ENCODE measurements at regions not wholly inside any gene's neighbourhood (a gene's known extent, or its start where the extent isn't known, plus 50 kb on each side); places are given as distances from the start of the nearest gene placed in this dataset.

GRCh38 chr1:29977550-29977949 is 741.2 kb downstream of the PTPRU start:
- no peaks in the 10 kb centered on the region for H3K36me3 ChIP-seq (ENCODE audit: control insufficient read depth in 2 of 2, insufficient read depth in 2 of 2, low read length in 1 of 2)
- WGBS: 79% methylated on average over 4 of the region's 4 CpGs
- no peak overlapping the region for H3K27ac ChIP-seq (ENCODE audit: low read depth in 1 of 2, low read length in 1 of 2)
- no peaks in the 10 kb centered on the region for H3K9me3 ChIP-seq (ENCODE audit: control insufficient read depth in 2 of 2, insufficient read depth in 1 of 2, low read length in 1 of 2)
- H3K4me1 ChIP-seq (ENCODE audit: control insufficient read depth in 2 of 2, insufficient read depth in 2 of 2, low read length in 2 of 2): no peaks in the 10 kb centered on the region
- H3K4me3 ChIP-seq (ENCODE audit: low read length in 2 of 2): no peak overlapping the region
- no peaks in the 10 kb centered on the region for H3K27me3 ChIP-seq (ENCODE audit: control insufficient read depth in 2 of 2, insufficient read depth in 1 of 2, low read length in 1 of 2)
- no peak for DNase-seq (ENCODE audit: low read depth in 6 of 9, low spot score in 9 of 9)

- 45% methylated on average over 7 of the region's 7 CpGs for WGBS
- Histone ChIP-seq H3K4me3 (ENCODE audit: low read length in 2 of 2) (no peak overlapping the region), H3K4me1 (ENCODE audit: control insufficient read depth in 2 of 2, insufficient read depth in 2 of 2, low read length in 2 of 2) (no peaks in the 10 kb centered on the region), H3K27ac (ENCODE audit: low read depth in 1 of 2, low read length in 1 of 2) (no peak overlapping the region), H3K36me3 (ENCODE audit: control insufficient read depth in 2 of 2, insufficient read depth in 2 of 2, low read length in 1 of 2) (no peaks in the 10 kb centered on the region), H3K27me3 (ENCODE audit: control insufficient read depth in 2 of 2, insufficient read depth in 1 of 2, low read length in 1 of 2) (no peaks in the 10 kb centered on the region), H3K9me3 (ENCODE audit: control insufficient read depth in 2 of 2, insufficient read depth in 1 of 2, low read length in 1 of 2) (no peaks in the 10 kb centered on the region)
- peak in 4 of 9 donors; percentile 4 to 23 (median 8) for DNase-seq (ENCODE audit: low read depth in 6 of 9, low spot score in 9 of 9)
Observed at GRCh38 chr1:29975036-29975694, 738.8 kb downstream of the PTPRU start.

GRCh38 chr1:29974316-29974724 is 738.0 kb downstream of the PTPRU start:
- H3K27ac ChIP-seq (ENCODE audit: low read depth in 1 of 2, low read length in 1 of 2): no peak overlapping the region
- no peak for DNase-seq (ENCODE audit: low read depth in 6 of 9, low spot score in 9 of 9)
- no peak overlapping the region for H3K4me3 ChIP-seq (ENCODE audit: low read length in 2 of 2)
- no peaks in the 10 kb centered on the region for H3K4me1 ChIP-seq (ENCODE audit: control insufficient read depth in 2 of 2, insufficient read depth in 2 of 2, low read length in 2 of 2)
- no peaks in the 10 kb centered on the region for H3K27me3 ChIP-seq (ENCODE audit: control insufficient read depth in 2 of 2, insufficient read depth in 1 of 2, low read length in 1 of 2)
- no peaks in the 10 kb centered on the region for H3K9me3 ChIP-seq (ENCODE audit: control insufficient read depth in 2 of 2, insufficient read depth in 1 of 2, low read length in 1 of 2)
- H3K36me3 ChIP-seq (ENCODE audit: control insufficient read depth in 2 of 2, insufficient read depth in 2 of 2, low read length in 1 of 2): no peaks in the 10 kb centered on the region
- WGBS: 40% methylated on average over 1 of the region's 1 CpG

- H3K9me3 ChIP-seq (ENCODE audit: control insufficient read depth in 2 of 2, insufficient read depth in 1 of 2, low read length in 1 of 2): no peaks in the 10 kb centered on the region
Observed at GRCh38 chr1:29973406-29973805, 737.1 kb downstream of the PTPRU start.

GRCh38 chr1:29972421-29973053 is 736.2 kb downstream of the PTPRU start:
- Histone ChIP-seq H3K36me3 (ENCODE audit: control insufficient read depth in 2 of 2, insufficient read depth in 2 of 2, low read length in 1 of 2) (no peaks in the 10 kb centered on the region), H3K4me3 (ENCODE audit: low read length in 2 of 2) (no peak overlapping the region), H3K4me1 (ENCODE audit: control insufficient read depth in 2 of 2, insufficient read depth in 2 of 2, low read length in 2 of 2) (no peaks in the 10 kb centered on the region), H3K9me3 (ENCODE audit: control insufficient read depth in 2 of 2, insufficient read depth in 1 of 2, low read length in 1 of 2) (no peaks in the 10 kb centered on the region), H3K27me3 (ENCODE audit: control insufficient read depth in 2 of 2, insufficient read depth in 1 of 2, low read length in 1 of 2) (no peaks in the 10 kb centered on the region), H3K27ac (ENCODE audit: low read depth in 1 of 2, low read length in 1 of 2) (no peak overlapping the region)
- WGBS: 77% methylated on average over 5 of the region's 5 CpGs
- DNase-seq (ENCODE audit: low read depth in 6 of 9, low spot score in 9 of 9): no peak

More at GRCh38 chr1:29973406-29973805, 737.1 kb downstream of the PTPRU start:
- H3K4me1 ChIP-seq (ENCODE audit: control insufficient read depth in 2 of 2, insufficient read depth in 2 of 2, low read length in 2 of 2): no peaks in the 10 kb centered on the region
- WGBS: 73% methylated on average over 3 of the region's 3 CpGs
- no peak overlapping the region for H3K4me3 ChIP-seq (ENCODE audit: low read length in 2 of 2)
- no peak overlapping the region for H3K27ac ChIP-seq (ENCODE audit: low read depth in 1 of 2, low read length in 1 of 2)
- H3K27me3 ChIP-seq (ENCODE audit: control insufficient read depth in 2 of 2, insufficient read depth in 1 of 2, low read length in 1 of 2): no peaks in the 10 kb centered on the region
- H3K36me3 ChIP-seq (ENCODE audit: control insufficient read depth in 2 of 2, insufficient read depth in 2 of 2, low read length in 1 of 2): no peaks in the 10 kb centered on the region
- no peak for DNase-seq (ENCODE audit: low read depth in 6 of 9, low spot score in 9 of 9)

GRCh38 chr1:29971703-29972102 is 735.4 kb downstream of the PTPRU start:
- H3K36me3 ChIP-seq (ENCODE audit: control insufficient read depth in 2 of 2, insufficient read depth in 2 of 2, low read length in 1 of 2): no peaks in the 10 kb centered on the region
- H3K4me3 ChIP-seq (ENCODE audit: low read length in 2 of 2): no peak overlapping the region
- no peaks in the 10 kb centered on the region for H3K9me3 ChIP-seq (ENCODE audit: control insufficient read depth in 2 of 2, insufficient read depth in 1 of 2, low read length in 1 of 2)
- no peak for DNase-seq (ENCODE audit: low read depth in 6 of 9, low spot score in 9 of 9)
- no peaks in the 10 kb centered on the region for H3K27me3 ChIP-seq (ENCODE audit: control insufficient read depth in 2 of 2, insufficient read depth in 1 of 2, low read length in 1 of 2)
- 97% methylated on average over 2 of the region's 2 CpGs for WGBS
- H3K27ac ChIP-seq (ENCODE audit: low read depth in 1 of 2, low read length in 1 of 2): no peak overlapping the region
- H3K4me1 ChIP-seq (ENCODE audit: control insufficient read depth in 2 of 2, insufficient read depth in 2 of 2, low read length in 2 of 2): no peaks in the 10 kb centered on the region

GRCh38 chr1:29970747-29971325 is 734.5 kb downstream of the PTPRU start:
- H3K9me3 ChIP-seq (ENCODE audit: control insufficient read depth in 2 of 2, insufficient read depth in 1 of 2, low read length in 1 of 2): no peaks in the 10 kb centered on the region
- H3K4me3 ChIP-seq (ENCODE audit: low read length in 2 of 2): no peak overlapping the region
- no peak for DNase-seq (ENCODE audit: low read depth in 6 of 9, low spot score in 9 of 9)
- H3K4me1 ChIP-seq (ENCODE audit: control insufficient read depth in 2 of 2, insufficient read depth in 2 of 2, low read length in 2 of 2): no peaks in the 10 kb centered on the region
- H3K27me3 ChIP-seq (ENCODE audit: control insufficient read depth in 2 of 2, insufficient read depth in 1 of 2, low read length in 1 of 2): no peaks in the 10 kb centered on the region
- H3K36me3 ChIP-seq (ENCODE audit: control insufficient read depth in 2 of 2, insufficient read depth in 2 of 2, low read length in 1 of 2): no peaks in the 10 kb centered on the region
- no peak overlapping the region for H3K27ac ChIP-seq (ENCODE audit: low read depth in 1 of 2, low read length in 1 of 2)
- WGBS: 81% methylated on average over 7 of the region's 7 CpGs

- Histone ChIP-seq H3K4me3 (ENCODE audit: low read length in 2 of 2) (no peak overlapping the region), H3K27ac (ENCODE audit: low read depth in 1 of 2, low read length in 1 of 2) (no peak overlapping the region), H3K9me3 (ENCODE audit: control insufficient read depth in 2 of 2, insufficient read depth in 1 of 2, low read length in 1 of 2) (no peaks in the 10 kb centered on the region), H3K4me1 (ENCODE audit: control insufficient read depth in 2 of 2, insufficient read depth in 2 of 2, low read length in 2 of 2) (no peaks in the 10 kb centered on the region), H3K36me3 (ENCODE audit: control insufficient read depth in 2 of 2, insufficient read depth in 2 of 2, low read length in 1 of 2) (no peaks in the 10 kb centered on the region), H3K27me3 (ENCODE audit: control insufficient read depth in 2 of 2, insufficient read depth in 1 of 2, low read length in 1 of 2) (no peaks in the 10 kb centered on the region)
- 83% methylated on average over 3 of the region's 3 CpGs for WGBS
- DNase-seq (ENCODE audit: low read depth in 6 of 9, low spot score in 9 of 9): no peak
Observed at GRCh38 chr1:29969576-29969975, 733.3 kb downstream of the PTPRU start.

GRCh38 chr1:29967261-29967660 is 730.9 kb downstream of the PTPRU start:
- no peak overlapping the region for H3K27ac ChIP-seq (ENCODE audit: low read depth in 1 of 2, low read length in 1 of 2)
- no peak for DNase-seq (ENCODE audit: low read depth in 6 of 9, low spot score in 9 of 9)
- H3K4me3 ChIP-seq (ENCODE audit: low read length in 2 of 2): no peak overlapping the region
- H3K36me3 ChIP-seq (ENCODE audit: control insufficient read depth in 2 of 2, insufficient read depth in 2 of 2, low read length in 1 of 2): no peaks in the 10 kb centered on the region
- no peaks in the 10 kb centered on the region for H3K27me3 ChIP-seq (ENCODE audit: control insufficient read depth in 2 of 2, insufficient read depth in 1 of 2, low read length in 1 of 2)
- no peaks in the 10 kb centered on the region for H3K4me1 ChIP-seq (ENCODE audit: control insufficient read depth in 2 of 2, insufficient read depth in 2 of 2, low read length in 2 of 2)
- 85% methylated on average over 4 of the region's 4 CpGs for WGBS
- H3K9me3 ChIP-seq (ENCODE audit: control insufficient read depth in 2 of 2, insufficient read depth in 1 of 2, low read length in 1 of 2): no peaks in the 10 kb centered on the region
